ENCODE measurements at regions not wholly inside any gene's neighbourhood (a gene's known extent, or its start where the extent isn't known, plus 50 kb on each side); places are given as distances from the start of the nearest gene placed in this dataset.
"Not testable (repeated sequence)": the region's sequence is repeated elsewhere in the genome, so short reads cannot be mapped to it uniquely, and the experiment has no call there.

GRCh38 chr1:169013821-169014220 lies 92.7 kb upstream of the ATP1B1 start:
- DNase-seq (ENCODE audit: low spot score), result no peak

- DNase-seq (ENCODE audit: low spot score), result no peak
Observed at GRCh38 chr1:169015464-169015863, 91.0 kb upstream of the ATP1B1 start.

GRCh38 chr1:169018751-169019150 lies 87.7 kb upstream of the ATP1B1 start:
- DNase-seq (ENCODE audit: low spot score), result no peak

- DNase-seq (ENCODE audit: low spot score), result no peak
Observed at GRCh38 chr1:169019419-169020058, 87.0 kb upstream of the ATP1B1 start.

GRCh38 chr1:169020684-169021083 lies 85.8 kb upstream of the ATP1B1 start:
- DNase-seq (ENCODE audit: low spot score), result no peak

GRCh38 chr1:169022648-169023047 lies 83.8 kb upstream of the ATP1B1 start:
- no peak for DNase-seq (ENCODE audit: low spot score)

GRCh38 chr1:169024255-169024654 lies 82.2 kb upstream of the ATP1B1 start:
- no peak for DNase-seq (ENCODE audit: low spot score)

- no peak for DNase-seq (ENCODE audit: low spot score)
Observed at GRCh38 chr1:169024800-169025271, 81.7 kb upstream of the ATP1B1 start.

GRCh38 chr1:169025412-169025811 lies 81.1 kb upstream of the ATP1B1 start:
- no peak for DNase-seq (ENCODE audit: low spot score)

GRCh38 chr1:169027607-169028320 lies 78.7 kb upstream of the ATP1B1 start:
- no peak for DNase-seq (ENCODE audit: low spot score)

GRCh38 chr1:169031566-169032224 lies 74.8 kb upstream of the ATP1B1 start:
- DNase-seq (ENCODE audit: low spot score), result no peak

GRCh38 chr1:169041366-169041765 lies 65.1 kb upstream of the ATP1B1 start:
- peak; percentile 55 for DNase-seq (ENCODE audit: low spot score)

GRCh38 chr1:169042377-169042776 lies 64.1 kb upstream of the ATP1B1 start:
- no peak for DNase-seq (ENCODE audit: low spot score)

GRCh38 chr1:169043823-169044222 lies 62.7 kb upstream of the ATP1B1 start:
- no peak for DNase-seq (ENCODE audit: low spot score)

GRCh38 chr1:169044296-169044695 lies 62.2 kb upstream of the ATP1B1 start:
- peak; percentile 74 for DNase-seq (ENCODE audit: low spot score)

- peak; percentile 64 for DNase-seq (ENCODE audit: low spot score)
Observed at GRCh38 chr1:169044971-169045370, 61.5 kb upstream of the ATP1B1 start.

GRCh38 chr1:169046671-169047070 lies 59.8 kb upstream of the ATP1B1 start:
- DNase-seq (ENCODE audit: low spot score), result no peak

GRCh38 chr1:169047074-169047473 lies 59.4 kb upstream of the ATP1B1 start:
- no peak for DNase-seq (ENCODE audit: low spot score)

- DNase-seq (ENCODE audit: low spot score), result no peak
Observed at GRCh38 chr1:169048043-169048442, 58.4 kb upstream of the ATP1B1 start.

- no peak for DNase-seq (ENCODE audit: low spot score)
Observed at GRCh38 chr1:169049258-169049938, 57.1 kb upstream of the ATP1B1 start.

GRCh38 chr1:169051171-169051570 lies 55.3 kb upstream of the ATP1B1 start:
- no peak for DNase-seq (ENCODE audit: low spot score)

- DNase-seq (ENCODE audit: low spot score), result not testable (repeated sequence)
Observed at GRCh38 chr1:169052171-169052570, 54.3 kb upstream of the ATP1B1 start.

- no peak for DNase-seq (ENCODE audit: low spot score)
Observed at GRCh38 chr1:169052727-169053126, 53.8 kb upstream of the ATP1B1 start.

Measured in Ammon's horn (tissue), 1 donor.